HCT116 (cell line): ENCODE measurements at regions not wholly inside any gene's neighbourhood (a gene's known extent, or its start where the extent isn't known, plus 50 kb on each side); places are given as distances from the start of the nearest gene placed in this dataset.

ENCODE experiments used
- CTCF ChIP-seq, 3 experiments: fragments of 200-600 bp in 1 of 3; sonication (generic) in 1 of 3; IDR thresholded peaks in 2 of 3; conservative IDR thresholded peaks in 1 of 3; 2 replicates each; pipeline ENCODE4 v1.5.1; 2012 to 2017; ENCODE audit warnings: low read depth in 2 of 3, low read length in 2 of 3, antibody characterized with exemption in 1 of 3, borderline replicate concordance in 1 of 3, control low read depth in 1 of 3, mild to moderate bottlenecking in 1 of 3, mixed read lengths in 1 of 3, mixed run types in 1 of 3, moderate library complexity in 1 of 3; ENCODE audit not compliant: insufficient read depth in 1 of 3
- EZH2 ChIP-seq: fragments of 200-600 bp; sonication (generic); IDR thresholded peaks from 2 replicates; pipeline ENCODE4 v1.6.1; 2017; ENCODE audit warnings: antibody characterized with exemption, mixed run types
- EZH2phosphoT487 ChIP-seq: fragments of 200-600 bp; IDR thresholded peaks from 2 replicates; pipeline ENCODE4 v1.6.1; 2018; ENCODE audit warnings: antibody characterized with exemption, borderline replicate concordance
- JUND ChIP-seq: IDR thresholded peaks from 2 replicates; pipeline ENCODE4 v1.6.1; 2012
- MAX ChIP-seq: IDR thresholded peaks from 2 replicates; pipeline ENCODE4 v1.6.1; 2012
- POLR2A ChIP-seq: IDR thresholded peaks from 2 replicates; pipeline ENCODE4 v1.7.0; 2011; ENCODE audit warnings: borderline replicate concordance; ENCODE audit not compliant: insufficient read depth, insufficient read length; ENCODE audit errors: extremely low read depth
- POLR2AphosphoS5 ChIP-seq: IDR thresholded peaks from 2 replicates; pipeline ENCODE4 v1.6.1; 2011; ENCODE audit warnings: mild to moderate bottlenecking, low read depth, low read length, moderate library complexity
- RAD21 ChIP-seq: IDR thresholded peaks from 2 replicates; pipeline ENCODE4 v1.6.1; 2012; ENCODE audit warnings: low read depth, mild to moderate bottlenecking
- SRF ChIP-seq: IDR thresholded peaks from 2 replicates; pipeline ENCODE4 v1.6.1; 2012; ENCODE audit warnings: low read depth
- YY1 ChIP-seq: IDR thresholded peaks from 2 replicates; pipeline ENCODE4 v1.6.1; 2011; ENCODE audit warnings: low read length, low read depth, moderate library complexity, mild to moderate bottlenecking; ENCODE audit not compliant: insufficient replicate concordance; ENCODE audit errors: extremely low read depth
- ZNF274 ChIP-seq: fragments of 200-500 bp; sonication (Bioruptor generic); IDR thresholded peaks from 2 replicates; pipeline ENCODE4 v1.6.1; 2014; ENCODE audit warnings: mild to moderate bottlenecking, low read depth, low read length, inconsistent platforms
- TF ChIP-seq, protein P1 (sequence below): IDR thresholded peaks from 2 replicates; pipeline ENCODE4 v1.6.1; 2012; ENCODE audit warnings: low read depth

- TF ChIP-seq CTCF (IDR thresholded peaks at IDR 0.05 in 2 of 3, conservative IDR thresholded peaks at IDR 0.05 in 1 of 3; ENCODE audit: borderline replicate concordance in 1 of 3, insufficient read depth in 1 of 3, low read depth in 2 of 3, low read length in 2 of 3) (no peak), JUND (no peak), POLR2A (no peak), EZH2 (no peak), POLR2AphosphoS5 (no peak), YY1 (no peak), SRF (no peak), ZNF274 (no peak), RAD21 (no peak), MAX (no peak), EZH2phosphoT487 (no peak)
- TF ChIP-seq, protein P1, sequence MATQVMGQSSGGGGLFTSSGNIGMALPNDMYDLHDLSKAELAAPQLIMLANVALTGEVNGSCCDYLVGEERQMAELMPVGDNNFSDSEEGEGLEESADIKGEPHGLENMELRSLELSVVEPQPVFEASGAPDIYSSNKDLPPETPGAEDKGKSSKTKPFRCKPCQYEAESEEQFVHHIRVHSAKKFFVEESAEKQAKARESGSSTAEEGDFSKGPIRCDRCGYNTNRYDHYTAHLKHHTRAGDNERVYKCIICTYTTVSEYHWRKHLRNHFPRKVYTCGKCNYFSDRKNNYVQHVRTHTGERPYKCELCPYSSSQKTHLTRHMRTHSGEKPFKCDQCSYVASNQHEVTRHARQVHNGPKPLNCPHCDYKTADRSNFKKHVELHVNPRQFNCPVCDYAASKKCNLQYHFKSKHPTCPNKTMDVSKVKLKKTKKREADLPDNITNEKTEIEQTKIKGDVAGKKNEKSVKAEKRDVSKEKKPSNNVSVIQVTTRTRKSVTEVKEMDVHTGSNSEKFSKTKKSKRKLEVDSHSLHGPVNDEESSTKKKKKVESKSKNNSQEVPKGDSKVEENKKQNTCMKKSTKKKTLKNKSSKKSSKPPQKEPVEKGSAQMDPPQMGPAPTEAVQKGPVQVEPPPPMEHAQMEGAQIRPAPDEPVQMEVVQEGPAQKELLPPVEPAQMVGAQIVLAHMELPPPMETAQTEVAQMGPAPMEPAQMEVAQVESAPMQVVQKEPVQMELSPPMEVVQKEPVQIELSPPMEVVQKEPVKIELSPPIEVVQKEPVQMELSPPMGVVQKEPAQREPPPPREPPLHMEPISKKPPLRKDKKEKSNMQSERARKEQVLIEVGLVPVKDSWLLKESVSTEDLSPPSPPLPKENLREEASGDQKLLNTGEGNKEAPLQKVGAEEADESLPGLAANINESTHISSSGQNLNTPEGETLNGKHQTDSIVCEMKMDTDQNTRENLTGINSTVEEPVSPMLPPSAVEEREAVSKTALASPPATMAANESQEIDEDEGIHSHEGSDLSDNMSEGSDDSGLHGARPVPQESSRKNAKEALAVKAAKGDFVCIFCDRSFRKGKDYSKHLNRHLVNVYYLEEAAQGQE, result no peak
Observed at GRCh38 chr20:7248281-7249201, 481.1 kb downstream of the BMP2 start.
